ENCODE measurements at regions not wholly inside any gene's neighbourhood (a gene's known extent, or its start where the extent isn't known, plus 50 kb on each side); places are given as distances from the start of the nearest gene placed in this dataset.

DNA sequence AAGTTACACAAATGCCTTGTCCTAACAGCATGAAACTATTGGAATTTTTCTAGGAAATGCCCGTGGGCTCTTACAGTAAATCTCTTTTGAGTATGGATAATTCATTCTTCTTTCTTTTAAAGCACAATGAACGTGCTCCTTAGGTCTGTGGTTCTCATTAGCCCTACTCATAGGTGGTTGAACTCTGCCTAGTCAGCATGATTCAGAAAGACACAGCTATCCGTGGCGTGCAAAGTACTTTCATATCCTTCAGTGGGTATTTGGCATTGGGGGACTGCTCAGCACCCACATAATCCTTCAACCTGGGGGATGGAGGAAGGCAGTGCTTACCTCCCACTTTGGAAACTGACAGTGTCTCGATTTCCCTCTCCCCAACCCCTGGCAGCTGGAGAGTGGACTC is 462.0 kb upstream of the CLINT1 start:
- TF ChIP-seq, protein P1, sequence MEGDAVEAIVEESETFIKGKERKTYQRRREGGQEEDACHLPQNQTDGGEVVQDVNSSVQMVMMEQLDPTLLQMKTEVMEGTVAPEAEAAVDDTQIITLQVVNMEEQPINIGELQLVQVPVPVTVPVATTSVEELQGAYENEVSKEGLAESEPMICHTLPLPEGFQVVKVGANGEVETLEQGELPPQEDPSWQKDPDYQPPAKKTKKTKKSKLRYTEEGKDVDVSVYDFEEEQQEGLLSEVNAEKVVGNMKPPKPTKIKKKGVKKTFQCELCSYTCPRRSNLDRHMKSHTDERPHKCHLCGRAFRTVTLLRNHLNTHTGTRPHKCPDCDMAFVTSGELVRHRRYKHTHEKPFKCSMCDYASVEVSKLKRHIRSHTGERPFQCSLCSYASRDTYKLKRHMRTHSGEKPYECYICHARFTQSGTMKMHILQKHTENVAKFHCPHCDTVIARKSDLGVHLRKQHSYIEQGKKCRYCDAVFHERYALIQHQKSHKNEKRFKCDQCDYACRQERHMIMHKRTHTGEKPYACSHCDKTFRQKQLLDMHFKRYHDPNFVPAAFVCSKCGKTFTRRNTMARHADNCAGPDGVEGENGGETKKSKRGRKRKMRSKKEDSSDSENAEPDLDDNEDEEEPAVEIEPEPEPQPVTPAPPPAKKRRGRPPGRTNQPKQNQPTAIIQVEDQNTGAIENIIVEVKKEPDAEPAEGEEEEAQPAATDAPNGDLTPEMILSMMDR (conservative IDR thresholded peaks at IDR 0.05) = no peak
- TF ChIP-seq EZH2 (IDR thresholded peaks at IDR 0.05; ENCODE audit: low read depth) = no peak
